HEK293T (cell line): ENCODE measurements at regions not wholly inside any gene's neighbourhood (a gene's known extent, or its start where the extent isn't known, plus 50 kb on each side); places are given as distances from the start of the nearest gene placed in this dataset.

ENCODE experiments used
- ARNT ChIP-seq: fragments of 450-650 bp; IDR thresholded peaks from 2 replicates; pipeline ENCODE4 v1.6.1; 2017; ENCODE audit warnings: mild to moderate bottlenecking
- BHLHE40 ChIP-seq: fragments of 450-650 bp; IDR thresholded peaks from 2 replicates; pipeline ENCODE4 v1.6.1; 2016; ENCODE audit warnings: mild to moderate bottlenecking, moderate library complexity, borderline replicate concordance
- CTBP1 ChIP-seq: fragments of 450-650 bp; IDR thresholded peaks from 2 replicates; pipeline ENCODE4 v1.6.1; 2016; ENCODE audit warnings: borderline replicate concordance
- FOXA1 ChIP-seq: fragments of 450-650 bp; IDR thresholded peaks from 2 replicates; pipeline ENCODE4 v1.6.1; 2016; ENCODE audit warnings: mild to moderate bottlenecking
- FOXK2 ChIP-seq: fragments of 450-650 bp; IDR thresholded peaks from 2 replicates; pipeline ENCODE4 v1.6.1; 2016; ENCODE audit warnings: mild to moderate bottlenecking
- FOXM1 ChIP-seq: fragments of 450-650 bp; IDR thresholded peaks from 2 replicates; pipeline ENCODE4 v1.6.1; 2017; ENCODE audit warnings: mild to moderate bottlenecking, borderline replicate concordance
- HDGF ChIP-seq: fragments of 450-650 bp; IDR thresholded peaks from 2 replicates; pipeline ENCODE4 v1.6.1; 2017; ENCODE audit warnings: antibody characterized with exemption, borderline replicate concordance
- SP1 ChIP-seq: fragments of 450-650 bp; IDR thresholded peaks from 2 replicates; pipeline ENCODE4 v1.6.1; 2017
- SUZ12 ChIP-seq: fragments of 450-650 bp; IDR thresholded peaks from 2 replicates; pipeline ENCODE4 v1.6.1; 2016; ENCODE audit warnings: mild to moderate bottlenecking
- TARDBP ChIP-seq: fragments of 450-650 bp; IDR thresholded peaks from 2 replicates; pipeline ENCODE4 v1.6.1; 2016
- ZNF384 ChIP-seq: fragments of 450-650 bp; IDR thresholded peaks from 2 replicates; pipeline ENCODE4 v1.6.1; 2016

- TF ChIP-seq HDGF (no peak), FOXM1 (no peak), SP1 (no peak), CTBP1 (no peak), TARDBP (no peak), FOXA1 (no peak), BHLHE40 (no peak), SUZ12 (no peak), ARNT (no peak), FOXK2 (no peak), ZNF384 (no peak)
Measured at GRCh38 chr10:29692121-29692539, 57.4 kb upstream of the SVIL start.
